ENCODE measurements at regions not wholly inside any gene's neighbourhood (a gene's known extent, or its start where the extent isn't known, plus 50 kb on each side); places are given as distances from the start of the nearest gene placed in this dataset.

DNA sequence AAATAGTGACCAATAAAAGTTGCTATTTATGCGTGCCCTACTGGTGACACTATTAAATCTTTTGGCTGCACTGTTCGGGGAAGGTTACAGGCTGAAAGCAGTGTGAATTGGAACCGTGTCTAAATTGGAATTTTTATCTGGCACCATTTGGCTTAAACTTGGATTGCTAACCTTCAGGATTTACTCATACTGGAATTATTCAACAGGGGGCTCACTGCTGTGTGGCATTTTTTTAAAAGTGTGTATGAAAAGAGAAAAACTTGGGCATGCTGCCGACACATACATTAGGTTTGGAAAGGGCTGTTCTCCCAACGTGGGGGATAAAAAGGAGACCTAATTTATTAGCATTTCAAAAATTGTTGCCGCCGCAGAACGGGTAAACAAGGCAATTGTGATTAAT is 537.9 kb upstream of the MGMT start:
- no peak overlapping the region for H3K4me3 ChIP-seq (replicated peaks in 1 of 2; ENCODE audit: low read depth in 2 of 2, low read length in 2 of 2)
- no peak for DNase-seq (ENCODE audit: low read depth in 2 of 2)
- TF ChIP-seq, protein P1, sequence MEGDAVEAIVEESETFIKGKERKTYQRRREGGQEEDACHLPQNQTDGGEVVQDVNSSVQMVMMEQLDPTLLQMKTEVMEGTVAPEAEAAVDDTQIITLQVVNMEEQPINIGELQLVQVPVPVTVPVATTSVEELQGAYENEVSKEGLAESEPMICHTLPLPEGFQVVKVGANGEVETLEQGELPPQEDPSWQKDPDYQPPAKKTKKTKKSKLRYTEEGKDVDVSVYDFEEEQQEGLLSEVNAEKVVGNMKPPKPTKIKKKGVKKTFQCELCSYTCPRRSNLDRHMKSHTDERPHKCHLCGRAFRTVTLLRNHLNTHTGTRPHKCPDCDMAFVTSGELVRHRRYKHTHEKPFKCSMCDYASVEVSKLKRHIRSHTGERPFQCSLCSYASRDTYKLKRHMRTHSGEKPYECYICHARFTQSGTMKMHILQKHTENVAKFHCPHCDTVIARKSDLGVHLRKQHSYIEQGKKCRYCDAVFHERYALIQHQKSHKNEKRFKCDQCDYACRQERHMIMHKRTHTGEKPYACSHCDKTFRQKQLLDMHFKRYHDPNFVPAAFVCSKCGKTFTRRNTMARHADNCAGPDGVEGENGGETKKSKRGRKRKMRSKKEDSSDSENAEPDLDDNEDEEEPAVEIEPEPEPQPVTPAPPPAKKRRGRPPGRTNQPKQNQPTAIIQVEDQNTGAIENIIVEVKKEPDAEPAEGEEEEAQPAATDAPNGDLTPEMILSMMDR (IDR thresholded peaks at IDR 0.05; ENCODE audit: low read depth, low read length), result no peak

- DNase-seq (ENCODE audit: low read depth in 2 of 2), result peak in 1 of 2 donors; percentile 8
- no peak overlapping the region for H3K4me3 ChIP-seq (replicated peaks in 1 of 2; ENCODE audit: low read depth in 2 of 2, low read length in 2 of 2)
- TF ChIP-seq, protein P1 (IDR thresholded peaks at IDR 0.05; ENCODE audit: low read depth, low read length), result no peak
Measured at GRCh38 chr10:128929767-128930166, 537.3 kb upstream of the MGMT start.

DNA sequence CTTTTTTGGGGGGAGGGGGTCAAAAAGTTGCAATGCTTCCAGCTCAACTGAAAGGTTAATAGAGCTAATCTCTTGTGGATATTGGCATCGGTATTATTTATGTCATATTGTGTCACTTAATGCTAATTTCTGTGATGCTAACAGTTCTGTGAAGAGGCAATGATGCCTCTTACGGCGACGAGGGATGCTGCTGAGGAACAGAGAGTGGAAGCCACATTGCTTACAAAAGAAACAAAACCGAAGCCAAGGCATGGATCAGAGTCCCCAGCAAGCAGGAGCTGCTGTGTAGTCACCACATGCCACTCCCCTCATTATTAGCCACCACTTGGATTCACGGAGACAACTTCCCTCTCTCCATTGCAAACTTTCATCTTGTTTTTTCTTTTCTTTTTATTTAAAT is 536.5 kb upstream of the MGMT start:
- TF ChIP-seq, protein P1 (IDR thresholded peaks at IDR 0.05; ENCODE audit: low read depth, low read length), result no peak
- H3K4me3 ChIP-seq (replicated peaks in 1 of 2; ENCODE audit: low read depth in 2 of 2, low read length in 2 of 2), result no peak overlapping the region
- no peak for DNase-seq (ENCODE audit: low read depth in 2 of 2)

DNA sequence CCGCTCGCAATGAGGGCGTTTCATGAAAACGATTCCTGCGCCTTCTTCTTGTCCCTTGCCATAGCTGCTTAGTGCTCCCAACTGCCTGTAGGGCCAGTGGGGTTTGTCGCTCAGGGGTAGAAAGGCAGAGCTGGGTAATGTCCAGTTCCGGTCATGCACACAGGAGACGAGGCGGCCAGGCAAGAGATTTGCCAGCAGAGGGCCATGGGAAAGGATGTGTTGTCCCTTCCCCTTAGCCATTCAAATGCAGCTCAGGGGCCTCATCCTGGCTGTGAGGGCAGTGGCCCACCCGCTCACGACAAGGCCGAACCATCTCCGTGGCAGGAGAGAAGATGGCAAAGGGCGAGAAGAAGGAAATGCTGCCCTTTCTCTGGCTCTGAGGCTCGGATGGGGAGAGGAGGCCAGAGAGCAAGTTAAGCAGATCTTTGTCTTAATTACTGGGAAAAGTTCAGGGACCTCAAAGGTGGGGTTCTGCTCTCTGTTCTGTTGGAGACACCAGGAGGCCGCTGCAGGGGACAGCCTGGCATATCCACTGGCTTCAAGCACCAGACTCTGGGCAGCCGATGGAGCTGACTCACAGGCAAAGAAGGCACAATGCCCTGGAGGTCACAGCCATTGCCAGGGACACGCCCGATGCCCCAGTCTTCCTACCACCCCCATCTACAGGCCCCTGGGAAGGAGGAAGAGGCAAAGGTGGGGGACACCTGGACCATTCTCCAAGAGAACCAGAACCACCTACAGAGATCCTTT is 534.8 kb upstream of the MGMT start:
- DNase-seq (ENCODE audit: low read depth in 2 of 2), result no peak
- TF ChIP-seq, protein P1 (IDR thresholded peaks at IDR 0.05; ENCODE audit: low read depth, low read length), result no peak
- no peak overlapping the region for H3K4me3 ChIP-seq (replicated peaks in 1 of 2; ENCODE audit: low read depth in 2 of 2, low read length in 2 of 2)

GRCh38 chr10:128934492-128934891 is 532.5 kb upstream of the MGMT start:
- TF ChIP-seq, protein P1 (IDR thresholded peaks at IDR 0.05; ENCODE audit: low read depth, low read length), result no peak
- H3K4me3 ChIP-seq (replicated peaks in 1 of 2; ENCODE audit: low read depth in 2 of 2, low read length in 2 of 2), result no peak overlapping the region
- no peak for DNase-seq (ENCODE audit: low read depth in 2 of 2)

- no peak for DNase-seq (ENCODE audit: low read depth in 2 of 2)
- no peak overlapping the region for H3K4me3 ChIP-seq (replicated peaks in 1 of 2; ENCODE audit: low read depth in 2 of 2, low read length in 2 of 2)
- TF ChIP-seq, protein P1 (IDR thresholded peaks at IDR 0.05; ENCODE audit: low read depth, low read length), result no peak
Measured at GRCh38 chr10:128936392-128936791, 530.6 kb upstream of the MGMT start.

DNA sequence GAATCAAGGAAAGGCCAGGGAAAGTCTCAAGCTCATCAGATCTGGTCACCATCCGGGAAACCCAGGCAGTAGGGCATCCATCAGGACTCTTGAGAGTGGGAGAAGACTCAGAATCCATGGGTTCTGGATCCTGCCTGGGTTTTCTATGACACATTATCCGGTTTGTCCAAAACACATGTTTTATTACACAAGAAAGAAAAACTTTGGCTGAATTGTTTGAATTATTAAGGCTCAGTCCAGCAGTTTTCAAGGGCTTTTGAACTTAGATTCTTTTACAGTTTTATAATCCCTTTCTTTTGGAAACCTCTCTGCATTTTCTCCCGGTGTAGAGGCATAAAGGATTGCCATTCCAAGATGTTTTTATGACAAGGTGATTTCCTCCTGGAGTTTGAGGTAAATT is 528.5 kb upstream of the MGMT start:
- TF ChIP-seq, protein P1 (IDR thresholded peaks at IDR 0.05; ENCODE audit: low read depth, low read length), result no peak
- H3K4me3 ChIP-seq (replicated peaks in 1 of 2; ENCODE audit: low read depth in 2 of 2, low read length in 2 of 2), result no peak overlapping the region
- no peak for DNase-seq (ENCODE audit: low read depth in 2 of 2)
